Lower leg skin (tissue), 3 donors: ENCODE measurements at regions not wholly inside any gene's neighbourhood (a gene's known extent, or its start where the extent isn't known, plus 50 kb on each side); places are given as distances from the start of the nearest gene placed in this dataset.

ENCODE experiments used
- CTCF ChIP-seq, 3 donors: fragments of 450-650 bp; IDR thresholded peaks; one replicate each; pipeline ENCODE4 v1.5.1; 2016; ENCODE audit warnings: antibody characterized with exemption in 3 of 3, mild to moderate bottlenecking in 3 of 3, moderate library complexity in 2 of 3
- POLR2A ChIP-seq, 2 donors: fragments of 450-650 bp; IDR thresholded peaks; one replicate each; pipeline ENCODE4 v1.6.1; 2016 to 2017; ENCODE audit warnings: antibody characterized with exemption in 2 of 2, mild to moderate bottlenecking in 1 of 2, moderate library complexity in 1 of 2

GRCh38 chr4:34091451-34091850, 2152.9 kb downstream of the ARAP2 start:
- TF ChIP-seq CTCF (IDR thresholded peaks at IDR 0.05), result no peak
- no peak for TF ChIP-seq POLR2A (IDR thresholded peaks at IDR 0.05)
